ENCODE measurements at regions not wholly inside any gene's neighbourhood (a gene's known extent, or its start where the extent isn't known, plus 50 kb on each side); places are given as distances from the start of the nearest gene placed in this dataset.

DNA sequence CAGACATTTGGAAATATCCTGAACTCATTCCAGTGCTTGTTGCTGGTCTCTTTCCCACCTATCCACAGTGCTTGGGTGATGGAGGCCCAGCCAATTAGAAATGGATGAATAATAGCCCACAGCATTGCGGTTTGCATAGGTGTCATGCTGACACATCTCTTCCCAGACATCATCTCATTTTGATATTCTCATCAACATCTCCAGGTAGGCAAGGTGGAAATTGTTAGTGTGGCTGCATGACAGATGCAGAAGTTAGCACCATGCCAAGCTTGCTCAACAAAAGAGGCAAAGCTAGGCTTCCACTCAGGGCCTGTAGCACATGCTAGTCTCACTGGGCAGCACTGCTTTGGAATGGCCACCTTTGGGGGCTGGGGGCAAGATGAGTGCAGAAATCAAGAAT is 1118.9 kb downstream of the VRK1 start (continued):
- TF ChIP-seq FOXJ3 (CRISPR knock-in tag; IDR thresholded peaks at IDR 0.05): no peak

GRCh38 chr14:97916669-97917568 is 1119.7 kb downstream of the VRK1 start:
- CTCF ChIA-PET: no interaction called here
- Histone ChIP-seq H3F3A (replicated peaks; ENCODE audit: insufficient read depth) (no peaks in the 10 kb centered on the region), H3K79me2 (ENCODE audit: insufficient read depth) (no peaks in the 10 kb centered on the region), H3K4me3 (ENCODE audit: low read depth in 2 of 2, low read length in 1 of 2) (no peak overlapping the region), H3K27me3 (ENCODE audit: insufficient read depth) (no peaks in the 10 kb centered on the region), H3K9me3 (no peaks in the 10 kb centered on the region), H3K27ac (ENCODE audit: low read depth in 2 of 2, low read length in 1 of 2) (no peak overlapping the region), H3K36me3 (replicated peaks in 1 of 2; ENCODE audit: control insufficient read depth in 1 of 2, insufficient read depth in 2 of 2, low read length in 1 of 2) (no peaks in the 10 kb centered on the region), H3K4me2 (no peak overlapping the region), H3K9ac (no peak overlapping the region), H2AFZ (ENCODE audit: low read depth) (no peak overlapping the region), H3K4me1 (ENCODE audit: control insufficient read depth in 1 of 2, insufficient read depth in 2 of 2, low read depth in 1 of 2, low read length in 1 of 2) (no peaks in the 10 kb centered on the region), H4K20me1 (ENCODE audit: insufficient read depth) (no peaks in the 10 kb centered on the region), H3K9me2 (no peaks in the 10 kb centered on the region)
- DNase-seq: no peak
- POLR2A ChIA-PET: no interaction called here
- TF ChIP-seq, protein P1, sequence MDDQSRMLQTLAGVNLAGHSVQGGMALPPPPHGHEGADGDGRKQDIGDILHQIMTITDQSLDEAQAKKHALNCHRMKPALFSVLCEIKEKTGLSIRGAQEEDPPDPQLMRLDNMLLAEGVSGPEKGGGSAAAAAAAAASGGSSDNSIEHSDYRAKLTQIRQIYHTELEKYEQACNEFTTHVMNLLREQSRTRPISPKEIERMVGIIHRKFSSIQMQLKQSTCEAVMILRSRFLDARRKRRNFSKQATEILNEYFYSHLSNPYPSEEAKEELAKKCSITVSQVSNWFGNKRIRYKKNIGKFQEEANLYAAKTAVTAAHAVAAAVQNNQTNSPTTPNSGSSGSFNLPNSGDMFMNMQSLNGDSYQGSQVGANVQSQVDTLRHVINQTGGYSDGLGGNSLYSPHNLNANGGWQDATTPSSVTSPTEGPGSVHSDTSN (IDR thresholded peaks at IDR 0.05): no peak
- TF ChIP-seq POLR2AphosphoS5 (IDR thresholded peaks at IDR 0.05; ENCODE audit: low read depth, low read length) (no peak), FOSL2 (IDR thresholded peaks at IDR 0.05; ENCODE audit: borderline replicate concordance, low read depth) (no peak), MXI1 (IDR thresholded peaks at IDR 0.05; ENCODE audit: low read depth, low read length) (no peak), JUND (IDR thresholded peaks at IDR 0.05) (no peak), EZH2phosphoT487 (IDR thresholded peaks at IDR 0.05; ENCODE audit: borderline replicate concordance, low read depth) (no peak), SMC3 (IDR thresholded peaks at IDR 0.05; ENCODE audit: low read depth, low read length) (no peak), EP300 (IDR thresholded peaks at IDR 0.05; ENCODE audit: borderline replicate concordance in 1 of 2, low read depth in 1 of 2, low read length in 1 of 2) (no peak), YY1 (IDR thresholded peaks at IDR 0.05; ENCODE audit: low read depth) (no peak), FOXJ3 (CRISPR knock-in tag; IDR thresholded peaks at IDR 0.05) (no peak), ELF1 (IDR thresholded peaks at IDR 0.05) (no peak), RCOR1 (IDR thresholded peaks at IDR 0.05; ENCODE audit: low read length) (no peak), GABPA (IDR thresholded peaks at IDR 0.05; ENCODE audit: low read depth) (no peak), TAF1 (IDR thresholded peaks at IDR 0.05; ENCODE audit: borderline replicate concordance, low read depth, low read length) (no peak), REST (IDR thresholded peaks at IDR 0.05; ENCODE audit: low read depth, low read length) (no peak), SIN3A (IDR thresholded peaks at IDR 0.05; ENCODE audit: borderline replicate concordance, low read depth, low read length) (no peak)
- TF ChIP-seq, protein P2, sequence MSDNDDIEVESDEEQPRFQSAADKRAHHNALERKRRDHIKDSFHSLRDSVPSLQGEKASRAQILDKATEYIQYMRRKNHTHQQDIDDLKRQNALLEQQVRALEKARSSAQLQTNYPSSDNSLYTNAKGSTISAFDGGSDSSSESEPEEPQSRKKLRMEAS (IDR thresholded peaks at IDR 0.05; ENCODE audit: low read depth): no peak
- TF ChIP-seq, protein P3, sequence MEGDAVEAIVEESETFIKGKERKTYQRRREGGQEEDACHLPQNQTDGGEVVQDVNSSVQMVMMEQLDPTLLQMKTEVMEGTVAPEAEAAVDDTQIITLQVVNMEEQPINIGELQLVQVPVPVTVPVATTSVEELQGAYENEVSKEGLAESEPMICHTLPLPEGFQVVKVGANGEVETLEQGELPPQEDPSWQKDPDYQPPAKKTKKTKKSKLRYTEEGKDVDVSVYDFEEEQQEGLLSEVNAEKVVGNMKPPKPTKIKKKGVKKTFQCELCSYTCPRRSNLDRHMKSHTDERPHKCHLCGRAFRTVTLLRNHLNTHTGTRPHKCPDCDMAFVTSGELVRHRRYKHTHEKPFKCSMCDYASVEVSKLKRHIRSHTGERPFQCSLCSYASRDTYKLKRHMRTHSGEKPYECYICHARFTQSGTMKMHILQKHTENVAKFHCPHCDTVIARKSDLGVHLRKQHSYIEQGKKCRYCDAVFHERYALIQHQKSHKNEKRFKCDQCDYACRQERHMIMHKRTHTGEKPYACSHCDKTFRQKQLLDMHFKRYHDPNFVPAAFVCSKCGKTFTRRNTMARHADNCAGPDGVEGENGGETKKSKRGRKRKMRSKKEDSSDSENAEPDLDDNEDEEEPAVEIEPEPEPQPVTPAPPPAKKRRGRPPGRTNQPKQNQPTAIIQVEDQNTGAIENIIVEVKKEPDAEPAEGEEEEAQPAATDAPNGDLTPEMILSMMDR (IDR thresholded peaks at IDR 0.05): no peak
- TF ChIP-seq, protein P4, sequence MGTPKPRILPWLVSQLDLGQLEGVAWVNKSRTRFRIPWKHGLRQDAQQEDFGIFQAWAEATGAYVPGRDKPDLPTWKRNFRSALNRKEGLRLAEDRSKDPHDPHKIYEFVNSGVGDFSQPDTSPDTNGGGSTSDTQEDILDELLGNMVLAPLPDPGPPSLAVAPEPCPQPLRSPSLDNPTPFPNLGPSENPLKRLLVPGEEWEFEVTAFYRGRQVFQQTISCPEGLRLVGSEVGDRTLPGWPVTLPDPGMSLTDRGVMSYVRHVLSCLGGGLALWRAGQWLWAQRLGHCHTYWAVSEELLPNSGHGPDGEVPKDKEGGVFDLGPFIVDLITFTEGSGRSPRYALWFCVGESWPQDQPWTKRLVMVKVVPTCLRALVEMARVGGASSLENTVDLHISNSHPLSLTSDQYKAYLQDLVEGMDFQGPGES (IDR thresholded peaks at IDR 0.05; ENCODE audit: low read depth, low read length): no peak
- TF ChIP-seq, protein P5, sequence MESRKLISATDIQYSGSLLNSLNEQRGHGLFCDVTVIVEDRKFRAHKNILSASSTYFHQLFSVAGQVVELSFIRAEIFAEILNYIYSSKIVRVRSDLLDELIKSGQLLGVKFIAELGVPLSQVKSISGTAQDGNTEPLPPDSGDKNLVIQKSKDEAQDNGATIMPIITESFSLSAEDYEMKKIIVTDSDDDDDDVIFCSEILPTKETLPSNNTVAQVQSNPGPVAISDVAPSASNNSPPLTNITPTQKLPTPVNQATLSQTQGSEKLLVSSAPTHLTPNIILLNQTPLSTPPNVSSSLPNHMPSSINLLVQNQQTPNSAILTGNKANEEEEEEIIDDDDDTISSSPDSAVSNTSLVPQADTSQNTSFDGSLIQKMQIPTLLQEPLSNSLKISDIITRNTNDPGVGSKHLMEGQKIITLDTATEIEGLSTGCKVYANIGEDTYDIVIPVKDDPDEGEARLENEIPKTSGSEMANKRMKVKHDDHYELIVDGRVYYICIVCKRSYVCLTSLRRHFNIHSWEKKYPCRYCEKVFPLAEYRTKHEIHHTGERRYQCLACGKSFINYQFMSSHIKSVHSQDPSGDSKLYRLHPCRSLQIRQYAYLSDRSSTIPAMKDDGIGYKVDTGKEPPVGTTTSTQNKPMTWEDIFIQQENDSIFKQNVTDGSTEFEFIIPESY (IDR thresholded peaks at IDR 0.05; ENCODE audit: borderline replicate concordance, low read depth): no peak
- WGBS (ENCODE audit: low lambda C conversion rate): 0% methylated on average over 5 of the region's 5 CpGs

Measured in SK-N-SH (cell line).